ENCODE measurements at regions not wholly inside any gene's neighbourhood (a gene's known extent, or its start where the extent isn't known, plus 50 kb on each side); places are given as distances from the start of the nearest gene placed in this dataset.
"Not testable (repeated sequence)": the region's sequence is repeated elsewhere in the genome, so short reads cannot be mapped to it uniquely, and the experiment has no call there.

DNA sequence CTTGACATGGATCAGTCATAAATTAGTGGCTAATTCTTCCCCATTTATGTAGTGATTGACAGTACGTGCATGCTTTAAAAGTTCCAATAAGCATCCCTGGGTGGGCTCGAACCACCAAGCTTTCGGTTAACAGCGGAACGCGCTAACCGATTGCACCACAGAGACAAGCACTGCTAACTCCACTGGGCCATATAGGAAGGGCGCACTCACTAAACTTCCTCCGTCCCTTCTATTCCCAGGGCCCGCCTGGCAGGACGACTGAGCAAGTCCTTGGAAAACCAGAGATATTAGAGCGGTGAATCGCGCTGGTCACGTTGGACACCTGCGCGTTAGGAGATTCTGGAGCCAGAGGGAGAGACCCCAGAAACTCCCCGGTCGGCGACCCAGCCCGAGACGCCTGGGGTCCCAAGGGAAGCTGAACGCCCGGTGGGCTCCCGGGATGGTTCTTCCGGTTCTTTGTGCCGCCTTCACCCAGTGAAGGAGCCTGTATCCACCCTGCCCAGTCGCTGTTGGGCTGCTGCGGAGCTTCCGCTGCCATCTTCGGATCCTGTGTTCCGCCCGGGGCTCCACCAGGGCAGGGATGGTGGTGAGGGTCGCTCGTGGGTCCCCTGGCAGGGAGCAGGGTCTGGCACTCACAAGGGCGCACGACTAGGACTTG, 62.8 kb downstream of the PPIAL4C start:
- TF ChIP-seq, protein P1, sequence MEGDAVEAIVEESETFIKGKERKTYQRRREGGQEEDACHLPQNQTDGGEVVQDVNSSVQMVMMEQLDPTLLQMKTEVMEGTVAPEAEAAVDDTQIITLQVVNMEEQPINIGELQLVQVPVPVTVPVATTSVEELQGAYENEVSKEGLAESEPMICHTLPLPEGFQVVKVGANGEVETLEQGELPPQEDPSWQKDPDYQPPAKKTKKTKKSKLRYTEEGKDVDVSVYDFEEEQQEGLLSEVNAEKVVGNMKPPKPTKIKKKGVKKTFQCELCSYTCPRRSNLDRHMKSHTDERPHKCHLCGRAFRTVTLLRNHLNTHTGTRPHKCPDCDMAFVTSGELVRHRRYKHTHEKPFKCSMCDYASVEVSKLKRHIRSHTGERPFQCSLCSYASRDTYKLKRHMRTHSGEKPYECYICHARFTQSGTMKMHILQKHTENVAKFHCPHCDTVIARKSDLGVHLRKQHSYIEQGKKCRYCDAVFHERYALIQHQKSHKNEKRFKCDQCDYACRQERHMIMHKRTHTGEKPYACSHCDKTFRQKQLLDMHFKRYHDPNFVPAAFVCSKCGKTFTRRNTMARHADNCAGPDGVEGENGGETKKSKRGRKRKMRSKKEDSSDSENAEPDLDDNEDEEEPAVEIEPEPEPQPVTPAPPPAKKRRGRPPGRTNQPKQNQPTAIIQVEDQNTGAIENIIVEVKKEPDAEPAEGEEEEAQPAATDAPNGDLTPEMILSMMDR (IDR thresholded peaks at IDR 0.05; ENCODE audit: low read length), result not testable (repeated sequence)
- TF ChIP-seq EZH2 (optimal IDR thresholded peaks at IDR 0.05; ENCODE audit: low read depth, low read length); EZH2phosphoT487 (IDR thresholded peaks at IDR 0.05; ENCODE audit: low read length): not testable (repeated sequence)

All from MM.1S (cell line).